PC-3 (cell line): ENCODE measurements at regions not wholly inside any gene's neighbourhood (a gene's known extent, or its start where the extent isn't known, plus 50 kb on each side); places are given as distances from the start of the nearest gene placed in this dataset.
"Not testable (repeated sequence)": the region's sequence is repeated elsewhere in the genome, so short reads cannot be mapped to it uniquely, and the experiment has no call there.

Experiments
- ATAC-seq: fragments of 200-7000 bp; cut with Tn5 transposase; 2 replicates; pipeline ENCODE4 v1.9.1; 2020; ENCODE audit warnings: mild to moderate bottlenecking, moderate library complexity
- BruUV-seq: library from RNA; stranded (reverse); fragments of 400-500 nt; replicated peaks from 2 replicates; lab custom pipeline; 2021; lab: Mats Ljungman, UMichigan
- CTCF ChIA-PET: fragments of 300-600 bp; sonication (Branson Sonifier 250); formaldehyde crosslinking; loops from one replicate; lab custom pipeline; 2022; ENCODE audit warnings: antibody characterized with exemption; lab: Charles Lee
- POLR2A ChIA-PET: fragments of 300-600 bp; sonication (Branson Sonifier 250); formaldehyde crosslinking; loops from one replicate; lab custom pipeline; 2022; ENCODE audit warnings: antibody characterized with exemption; ENCODE audit not compliant: unreplicated experiment; lab: Charles Lee
- DNase-seq: peaks from one replicate; pipeline ENCODE4 v3.0.0-alpha.2; 2015
- H2AFZ ChIP-seq: fragments of 300-600 bp; sonication (generic); 2 replicates; pipeline ENCODE4 v1.6.0; 2016; ENCODE audit warnings: antibody characterized with exemption, low read length
- H3F3A ChIP-seq: fragments of 300-600 bp; sonication (generic); one replicate; pipeline ENCODE4 v1.6.0; 2017; ENCODE audit warnings: antibody characterized with exemption, low read length, control low read depth, mild to moderate bottlenecking; ENCODE audit not compliant: unreplicated experiment
- H3K27ac ChIP-seq: fragments of 300-600 bp; sonication (generic); 2 replicates; pipeline ENCODE4 v1.5.1; 2016; ENCODE audit warnings: mild to moderate bottlenecking, low read length
- H3K27me3 ChIP-seq: fragments of 300-600 bp; sonication (generic); 2 replicates; pipeline ENCODE4 v1.6.1; 2016; ENCODE audit warnings: low read length, mixed read lengths
- H3K36me3 ChIP-seq: fragments of 300-600 bp; sonication (generic); 2 replicates; pipeline ENCODE4 v1.6.1; 2016; ENCODE audit warnings: low read depth, mixed run types, low read length, mixed read lengths
- H3K4me1 ChIP-seq: fragments of 300-600 bp; sonication (generic); 2 replicates; pipeline ENCODE4 v1.5.1; 2016; ENCODE audit warnings: low read length; ENCODE audit not compliant: insufficient read depth
- H3K4me2 ChIP-seq: fragments of 300-600 bp; sonication (generic); 2 replicates; pipeline ENCODE4 v1.6.0; 2016; ENCODE audit warnings: low read length
- H3K4me3 ChIP-seq: fragments of 300-600 bp; sonication (generic); 2 replicates; pipeline ENCODE4 v1.5.1; 2016; ENCODE audit warnings: mild to moderate bottlenecking, low read length, mixed read lengths
- H3K79me2 ChIP-seq: fragments of 300-600 bp; sonication (generic); 2 replicates; pipeline ENCODE4 v1.6.1; 2017; ENCODE audit warnings: low read length, mixed read lengths
- H3K9ac ChIP-seq: fragments of 300-600 bp; sonication (generic); 2 replicates; pipeline ENCODE4 v1.6.0; 2016; ENCODE audit warnings: mild to moderate bottlenecking, low read length
- H3K9me2 ChIP-seq: fragments of 300-600 bp; sonication (generic); replicated peaks from 2 replicates; pipeline ENCODE4 v1.6.1; 2016; ENCODE audit warnings: mixed run types, low read length, mixed read lengths
- H3K9me3 ChIP-seq: fragments of 300-600 bp; sonication (generic); 2 replicates; pipeline ENCODE4 v1.6.1; 2016; ENCODE audit warnings: low read length, mixed read lengths
- H4K20me1 ChIP-seq: fragments of 300-600 bp; sonication (generic); 2 replicates; pipeline ENCODE4 v1.6.1; 2016; ENCODE audit warnings: low read length, mixed read lengths
- CTCF ChIP-seq: fragments of 300-600 bp; sonication (generic); conservative IDR thresholded peaks from 2 replicates; pipeline ENCODE4 v1.5.1; 2017; ENCODE audit warnings: antibody characterized with exemption, low read depth, mild to moderate bottlenecking, low read length
- EZH2 ChIP-seq: fragments of 300-600 bp; sonication (generic); IDR thresholded peaks from one replicate; pipeline ENCODE4 v1.6.1; 2017; ENCODE audit warnings: antibody characterized with exemption, mild to moderate bottlenecking, low read length; ENCODE audit not compliant: unreplicated experiment
- EZH2phosphoT487 ChIP-seq: fragments of 300-600 bp; sonication (generic); IDR thresholded peaks from 2 replicates; pipeline ENCODE4 v1.6.1; 2018; ENCODE audit warnings: mild to moderate bottlenecking, antibody characterized with exemption, low read length, borderline replicate concordance
- intact Hi-C: fragments of 100-400 bp; cut with micrococcal nuclease; formaldehyde crosslinking; loops from 2 replicates; pipeline ENCODE4 v1.9.0; 2023

GRCh38 chr6:50965495-50965894 is 146.8 kb downstream of the TFAP2B start:
- ATAC-seq = no peak
- no peak for TF ChIP-seq EZH2
- no peak for TF ChIP-seq EZH2phosphoT487
- TF ChIP-seq CTCF = no peak
- intact Hi-C loops = no loop called here

GRCh38 chr6:50966532-50966931 is 147.9 kb downstream of the TFAP2B start:
- Histone ChIP-seq H2AFZ (no peak overlapping the region), H3K36me3 (no peaks in the 10 kb centered on the region), H3K79me2 (no peaks in the 10 kb centered on the region), H3K4me1 (no peaks in the 10 kb centered on the region), H3K27me3 (no peaks in the 10 kb centered on the region), H3F3A (no peaks in the 10 kb centered on the region), H3K9ac (no peak overlapping the region), H4K20me1 (no peaks in the 10 kb centered on the region), H3K9me2 (no peaks in the 10 kb centered on the region), H3K9me3 (no peaks in the 10 kb centered on the region), H3K27ac (no peak overlapping the region), H3K4me2 (no peak overlapping the region), H3K4me3 (no peak overlapping the region)
- DNase-seq = no peak
- ChIA-PET CTCF (no interaction called here), POLR2A (no interaction called here)
- BruUV-seq = no TSS peak
- ATAC-seq = no peak
- TF ChIP-seq EZH2 = no peak
- TF ChIP-seq EZH2phosphoT487 = no peak
- TF ChIP-seq CTCF = no peak
- intact Hi-C loops = no loop called here

More at GRCh38 chr6:50965495-50965894, 146.8 kb downstream of the TFAP2B start:
- no peak overlapping the region for H3K4me2 ChIP-seq
- H3K79me2 ChIP-seq = no peaks in the 10 kb centered on the region
- no peaks in the 10 kb centered on the region for H3K9me2 ChIP-seq
- no peaks in the 10 kb centered on the region for H3K9me3 ChIP-seq
- H3K27ac ChIP-seq = no peak overlapping the region
- H3K36me3 ChIP-seq = no peaks in the 10 kb centered on the region
- H4K20me1 ChIP-seq = no peaks in the 10 kb centered on the region
- no peak overlapping the region for H2AFZ ChIP-seq
- no TSS peak for BruUV-seq
- DNase-seq = no peak
- H3F3A ChIP-seq = no peaks in the 10 kb centered on the region
- H3K4me3 ChIP-seq = no peak overlapping the region
- H3K9ac ChIP-seq = no peak overlapping the region
- H3K27me3 ChIP-seq = no peaks in the 10 kb centered on the region
- no peaks in the 10 kb centered on the region for H3K4me1 ChIP-seq
- POLR2A ChIA-PET = no interaction called here
- CTCF ChIA-PET = no interaction called here

GRCh38 chr6:50966986-50967385 is 148.3 kb downstream of the TFAP2B start:
- TF ChIP-seq EZH2 (no peak), EZH2phosphoT487 (no peak), CTCF (no peak)
- Histone ChIP-seq H3K27me3 (no peaks in the 10 kb centered on the region), H3K27ac (no peak overlapping the region), H3K4me2 (no peak overlapping the region), H3K9ac (no peak overlapping the region), H3K4me1 (no peaks in the 10 kb centered on the region), H3K79me2 (no peaks in the 10 kb centered on the region), H3K9me2 (no peaks in the 10 kb centered on the region), H2AFZ (no peak overlapping the region), H3F3A (no peaks in the 10 kb centered on the region), H4K20me1 (no peaks in the 10 kb centered on the region), H3K36me3 (no peaks in the 10 kb centered on the region), H3K4me3 (no peak overlapping the region), H3K9me3 (no peaks in the 10 kb centered on the region)
- DNase-seq = no peak
- CTCF ChIA-PET = no interaction called here
- BruUV-seq = no TSS peak
- intact Hi-C loops = no loop called here
- POLR2A ChIA-PET = no interaction called here
- ATAC-seq = no peak

- H4K20me1 ChIP-seq, CTCF ChIA-PET, H3K4me3 ChIP-seq, H3K27me3 ChIP-seq, H3F3A ChIP-seq, H3K9me3 ChIP-seq, ATAC-seq, H3K36me3 ChIP-seq, POLR2A ChIA-PET, H3K4me1 ChIP-seq, H3K4me2 ChIP-seq, H3K79me2 ChIP-seq, H2AFZ ChIP-seq, H3K9me2 ChIP-seq, intact Hi-C loops, H3K9ac ChIP-seq, BruUV-seq, H3K27ac ChIP-seq, DNase-seq: not testable (repeated sequence)
Measured at GRCh38 chr6:50968246-50968645, 149.6 kb downstream of the TFAP2B start.
